ENCODE measurements at regions not wholly inside any gene's neighbourhood (a gene's known extent, or its start where the extent isn't known, plus 50 kb on each side); places are given as distances from the start of the nearest gene placed in this dataset.
"Not testable (repeated sequence)": the region's sequence is repeated elsewhere in the genome, so short reads cannot be mapped to it uniquely, and the experiment has no call there.

DNA sequence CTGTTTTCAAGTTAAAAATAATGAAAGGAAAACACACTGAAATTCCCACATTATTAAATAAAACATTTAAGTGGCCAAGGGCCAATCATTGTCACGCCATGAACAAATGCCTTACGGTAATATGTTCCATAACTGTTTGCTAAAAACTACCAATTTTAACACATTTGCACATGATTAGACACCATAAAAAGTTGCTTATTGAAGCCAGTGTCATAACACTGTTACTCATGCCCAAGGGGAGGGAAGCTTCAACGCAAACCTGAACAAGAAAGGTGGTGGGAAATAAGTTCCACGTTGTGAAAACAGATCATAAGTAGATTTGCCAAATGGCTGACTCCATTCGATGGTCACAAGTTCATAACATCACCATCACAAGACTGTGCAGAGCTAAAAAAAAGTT is 739.3 kb upstream of the FAM241A start:
- no peak for DNase-seq (ENCODE audit: low spot score)

DNA sequence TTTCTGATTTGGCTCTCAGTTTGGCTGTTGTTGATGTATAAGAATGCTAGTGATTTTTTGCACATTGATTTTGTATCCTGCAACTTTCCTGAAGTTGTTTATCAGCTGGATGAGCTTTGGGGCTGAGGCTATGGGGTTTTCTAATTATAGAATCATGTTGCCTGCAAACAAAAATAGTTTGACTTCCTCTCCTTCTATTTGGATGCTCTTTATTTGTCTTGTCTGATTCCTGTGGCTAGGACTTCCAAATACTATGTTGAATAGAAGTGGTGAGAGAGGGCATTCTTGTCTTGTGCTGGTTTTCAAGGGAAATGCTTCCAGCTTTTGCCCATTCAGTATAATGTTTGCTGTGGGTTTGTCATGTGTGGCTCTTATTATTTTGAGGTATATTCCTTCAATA is 734.7 kb upstream of the FAM241A start:
- no peak for DNase-seq (ENCODE audit: low spot score)

DNA sequence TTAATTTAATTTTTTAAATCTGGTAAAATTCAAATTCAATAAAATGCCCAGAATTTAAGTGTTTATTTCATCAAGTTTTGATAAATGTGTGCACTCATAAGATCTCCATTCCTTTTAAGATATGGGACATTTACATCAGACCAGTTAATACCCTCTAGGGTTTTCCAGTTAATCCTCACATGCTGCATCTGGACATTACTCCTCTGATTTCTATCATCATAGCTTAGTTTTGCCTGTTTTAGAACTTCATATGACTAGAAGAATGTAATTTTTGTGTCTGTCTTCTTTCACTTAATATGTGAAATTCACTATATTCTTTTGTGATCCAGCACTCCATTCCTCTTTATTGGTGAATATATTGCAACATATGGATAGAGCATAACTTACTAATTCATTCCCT is 727.7 kb upstream of the FAM241A start:
- no peak for DNase-seq (ENCODE audit: low spot score)

DNA sequence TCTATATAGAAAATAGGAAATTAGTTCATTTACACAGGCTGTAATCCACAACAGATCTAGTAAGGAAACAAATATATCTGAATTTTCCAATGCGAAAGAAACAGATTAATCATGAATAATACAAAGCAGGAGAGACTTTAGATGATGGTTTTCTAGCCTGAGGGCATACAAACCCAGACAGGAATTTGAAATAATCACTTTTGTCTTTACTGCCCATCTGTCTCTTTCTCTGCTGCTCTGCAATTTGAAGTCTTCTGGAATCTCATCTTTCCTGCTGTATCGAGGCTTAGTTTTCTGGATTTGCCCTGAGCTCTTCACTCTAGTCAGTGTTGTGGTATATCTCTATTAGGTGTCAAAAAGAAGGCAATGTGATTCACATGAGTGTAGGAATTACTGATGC is 711.8 kb upstream of the FAM241A start:
- no peak for DNase-seq (ENCODE audit: low spot score)

DNA sequence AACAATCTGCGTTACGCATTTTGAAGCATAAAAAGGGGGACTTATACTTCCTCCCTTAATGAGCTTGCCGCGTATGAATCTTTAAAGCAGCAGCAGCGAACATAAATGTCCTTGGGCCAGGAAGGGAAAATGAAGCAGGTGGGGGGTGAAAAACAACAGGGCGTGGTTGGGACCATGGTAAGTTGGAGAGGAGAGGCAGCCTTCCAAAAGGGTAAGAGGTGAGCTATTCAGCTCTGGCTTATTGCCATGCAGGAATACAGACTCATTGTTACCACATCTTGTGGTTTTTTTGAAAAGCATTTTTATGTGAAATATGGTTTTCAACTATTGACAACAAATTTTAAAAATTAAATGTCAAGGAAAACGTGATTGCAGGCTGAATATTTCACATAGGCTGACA is 710.7 kb upstream of the FAM241A start:
- no peak for DNase-seq (ENCODE audit: low spot score)

DNA sequence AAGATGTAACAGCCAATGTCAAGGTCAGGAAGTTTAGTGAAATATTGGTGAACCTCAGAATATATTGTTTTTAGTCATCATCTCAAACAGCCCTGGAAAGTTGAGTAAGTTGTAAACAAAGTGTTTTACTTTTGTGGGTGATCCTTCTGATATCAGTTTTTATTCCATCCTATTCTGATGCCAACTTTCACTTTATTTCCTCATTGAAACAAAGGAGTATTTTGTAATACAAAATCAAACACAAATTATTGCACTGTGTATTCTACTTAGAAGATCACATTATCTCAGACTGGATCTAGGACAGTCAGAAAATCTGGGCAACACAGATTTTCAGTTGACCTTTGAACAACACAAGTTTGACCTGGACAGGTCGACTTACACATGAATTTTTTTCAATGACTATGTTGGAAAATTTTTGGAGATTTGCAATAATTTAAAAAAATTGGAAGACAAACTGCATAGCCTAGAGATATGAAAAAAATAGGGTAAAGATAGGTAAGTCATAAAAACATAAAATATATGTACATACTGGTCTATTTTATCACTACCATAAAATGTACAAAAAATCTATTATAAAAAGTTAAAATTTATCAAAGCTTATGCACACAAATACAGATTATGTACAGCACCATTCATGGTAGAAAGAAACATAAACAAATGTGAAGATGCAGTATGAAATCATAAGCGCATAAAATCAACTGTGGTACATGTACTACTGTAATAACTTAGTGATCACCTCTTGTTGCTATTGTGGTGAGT is 709.1 kb upstream of the FAM241A start:
- DNase-seq (ENCODE audit: low spot score): no peak

DNA sequence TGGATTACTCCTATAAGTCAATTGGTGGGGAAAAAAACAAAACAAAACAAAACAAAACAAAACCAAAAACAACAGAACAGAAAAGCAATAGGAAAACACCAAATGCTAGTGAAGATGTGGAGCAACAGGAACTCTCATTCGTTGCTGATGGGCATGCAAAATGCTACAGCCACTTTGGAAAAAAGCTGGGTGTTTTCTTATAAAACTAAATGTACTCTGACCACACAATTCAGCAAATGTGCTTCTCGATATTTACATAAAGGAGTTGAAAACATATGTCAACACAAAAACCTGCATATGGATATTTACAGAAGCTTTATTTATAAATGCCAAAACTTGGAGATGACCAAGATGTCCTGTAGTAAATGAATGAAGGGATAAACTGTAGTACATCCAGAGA is 703.6 kb upstream of the FAM241A start:
- DNase-seq (ENCODE audit: low spot score): no peak

DNA sequence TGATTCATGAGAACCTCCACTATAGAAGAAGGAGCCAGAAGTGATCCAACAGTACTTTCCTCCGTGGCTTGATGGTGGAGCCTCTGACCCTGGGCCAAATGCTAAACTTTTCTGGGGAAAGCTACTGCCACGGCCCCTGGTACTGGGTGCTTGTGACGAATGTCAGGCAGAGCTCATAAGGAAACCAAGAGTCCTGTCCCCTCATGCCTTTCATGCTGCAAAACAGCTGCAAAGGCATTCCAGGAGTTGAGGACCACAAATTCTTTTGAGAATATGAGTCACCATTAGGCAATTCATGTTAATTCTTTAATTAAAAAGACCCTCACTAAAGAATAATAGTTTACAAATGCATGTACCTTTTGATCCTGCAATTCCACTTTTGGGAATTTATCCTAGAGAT is 700.4 kb upstream of the FAM241A start:
- not testable (repeated sequence) for DNase-seq (ENCODE audit: low spot score)

DNA sequence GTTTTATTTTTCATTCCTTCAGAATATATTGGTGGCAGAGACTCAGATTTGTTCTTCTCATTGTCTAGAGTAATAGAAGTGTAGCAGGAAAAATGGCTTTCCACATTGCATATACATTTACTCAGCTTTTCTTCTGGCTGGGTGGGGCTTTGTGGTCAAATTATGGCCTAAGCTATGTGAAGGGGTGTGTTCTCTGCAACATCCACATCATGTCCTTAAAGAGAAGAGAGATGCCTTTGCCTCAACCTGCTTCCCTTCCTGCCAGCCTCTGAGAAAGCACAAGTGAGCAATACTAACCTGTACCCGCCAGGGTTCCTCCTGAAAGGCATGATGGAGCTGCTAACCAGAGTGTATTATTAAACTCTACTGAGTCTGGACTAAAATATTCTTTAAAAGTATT is 695.6 kb upstream of the FAM241A start:
- no peak for DNase-seq (ENCODE audit: low spot score)

DNA sequence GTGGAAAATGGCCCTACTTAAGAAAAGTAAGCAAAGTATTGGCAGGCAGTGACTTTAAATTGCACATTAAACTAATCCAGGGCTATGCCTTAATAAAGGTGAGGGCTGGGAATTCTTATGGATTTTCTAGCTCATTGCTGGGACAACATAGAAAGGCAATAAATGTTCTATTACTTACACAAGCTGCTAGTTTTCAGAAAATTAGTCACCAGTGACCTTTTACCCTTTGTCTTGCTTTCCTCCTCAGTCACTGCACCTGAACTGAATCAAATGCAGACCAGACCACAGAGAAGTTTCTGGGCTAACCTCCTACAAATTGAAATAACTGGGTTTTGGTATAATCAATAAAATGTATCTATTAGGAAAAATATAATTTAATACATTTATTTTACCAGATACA is 694.4 kb upstream of the FAM241A start:
- no peak for DNase-seq (ENCODE audit: low spot score)

DNA sequence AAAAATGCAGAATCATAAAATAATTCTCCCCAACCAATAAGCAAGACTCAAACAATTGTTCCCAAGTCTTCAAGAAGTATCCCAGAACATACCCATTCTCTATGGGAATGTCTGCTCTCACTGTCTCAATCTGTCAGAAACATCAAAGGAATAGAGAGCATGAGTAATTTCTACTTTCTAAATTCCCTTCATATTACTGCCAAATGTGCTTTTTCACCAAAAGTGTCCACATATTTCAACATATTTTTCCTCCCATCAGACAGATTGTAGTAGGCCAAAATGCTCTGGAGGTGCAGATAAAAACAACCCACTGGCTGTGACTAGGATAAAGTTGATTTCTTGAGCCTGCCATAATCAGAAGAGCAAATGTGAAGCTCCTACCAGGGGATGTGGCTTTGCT is 692.0 kb upstream of the FAM241A start:
- no peak for DNase-seq (ENCODE audit: low spot score)

DNA sequence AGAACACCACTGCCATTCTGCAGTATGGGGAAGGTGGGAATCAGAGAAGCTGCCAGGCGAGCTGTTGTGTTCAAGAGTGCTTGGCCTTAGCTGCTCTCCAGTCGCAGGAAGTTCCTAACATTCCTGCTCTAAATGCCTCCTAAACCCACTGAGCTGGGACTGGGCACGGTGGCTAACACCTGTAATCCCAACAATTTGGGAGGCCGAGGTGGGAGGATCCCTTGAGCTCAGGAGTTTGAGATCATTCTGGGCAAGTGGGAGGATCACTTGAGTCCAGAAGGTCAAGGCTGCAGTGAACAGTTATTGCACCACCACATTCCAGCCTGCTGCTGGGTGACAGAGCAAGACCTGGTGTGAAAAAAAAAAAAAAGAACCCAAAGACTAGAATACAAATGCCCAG is 690.3 kb upstream of the FAM241A start:
- DNase-seq (ENCODE audit: low spot score): no peak

DNA sequence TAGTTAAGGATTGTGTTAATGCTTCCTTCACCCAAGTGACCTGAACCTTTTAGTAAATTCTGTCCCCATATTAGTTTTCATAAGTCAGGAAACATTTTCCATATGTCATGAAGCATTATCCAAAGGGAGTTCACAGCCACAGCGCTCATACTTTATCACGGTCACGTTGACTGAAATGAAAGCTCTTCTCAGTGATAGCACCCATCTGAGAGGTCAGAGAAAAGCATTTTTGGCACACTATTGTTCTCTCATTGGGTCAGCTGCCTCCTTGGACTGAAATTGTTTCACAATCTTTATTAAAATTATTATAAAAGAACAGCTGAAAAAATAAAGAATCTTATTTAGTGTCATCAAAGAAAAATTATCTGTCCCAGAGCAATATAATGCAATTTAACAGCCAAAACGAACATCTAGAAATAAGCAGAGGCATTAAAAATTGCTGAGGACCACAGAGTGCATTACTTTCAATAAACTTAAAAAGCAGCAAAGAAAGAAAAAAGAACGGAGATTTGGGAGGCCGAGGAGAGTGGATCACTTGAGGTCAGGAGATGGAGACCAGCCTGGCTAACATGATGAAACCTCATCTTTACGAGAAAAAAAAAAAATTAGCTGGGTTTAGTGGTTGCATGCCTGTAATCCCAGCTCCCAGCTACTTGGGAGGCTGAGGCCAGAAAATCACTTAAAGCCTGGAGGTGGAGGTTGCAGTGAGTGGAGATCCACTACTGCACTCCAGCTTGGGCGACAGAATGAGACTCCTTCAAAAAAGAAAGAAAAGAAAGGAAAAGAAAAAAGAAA is 680.8 kb upstream of the FAM241A start:
- DNase-seq (ENCODE audit: low spot score): no peak

DNA sequence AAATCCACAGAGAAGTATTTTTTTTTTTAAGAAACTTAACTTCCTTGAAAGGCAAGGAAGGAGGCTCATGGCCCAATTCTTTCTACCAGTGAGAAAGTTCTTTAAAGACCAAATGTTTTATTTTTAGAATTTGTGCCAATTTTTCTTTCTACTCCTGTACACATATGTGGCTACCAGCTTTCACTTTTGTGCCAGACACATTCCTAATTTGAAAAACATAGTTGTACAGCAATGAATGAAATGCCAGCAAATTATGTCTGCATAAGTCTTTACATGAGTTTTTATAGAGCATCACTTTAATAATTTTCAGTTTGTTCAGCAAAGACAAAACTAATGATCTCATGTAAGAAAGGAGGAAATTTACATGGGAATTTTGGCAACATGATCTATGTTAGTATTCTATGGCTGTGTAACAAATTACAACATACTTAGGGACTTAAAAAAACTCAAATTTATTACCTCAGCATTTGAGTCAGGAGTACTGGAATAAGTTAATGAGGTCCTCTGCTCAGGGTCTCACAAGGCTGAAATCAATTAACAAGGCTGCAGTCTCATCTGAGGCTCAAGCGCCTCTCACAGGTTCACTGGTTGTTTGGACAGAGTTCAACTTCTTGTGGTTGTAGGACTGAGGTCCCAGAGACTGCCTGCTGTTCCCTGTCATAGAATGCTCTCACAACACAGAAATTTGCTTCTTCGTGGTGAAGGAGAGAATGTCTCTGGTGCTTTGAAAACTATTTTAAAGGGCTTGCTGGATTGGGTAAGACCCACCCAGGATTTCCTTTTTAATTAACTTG is 678.2 kb upstream of the FAM241A start:
- DNase-seq (ENCODE audit: low spot score): no peak

DNA sequence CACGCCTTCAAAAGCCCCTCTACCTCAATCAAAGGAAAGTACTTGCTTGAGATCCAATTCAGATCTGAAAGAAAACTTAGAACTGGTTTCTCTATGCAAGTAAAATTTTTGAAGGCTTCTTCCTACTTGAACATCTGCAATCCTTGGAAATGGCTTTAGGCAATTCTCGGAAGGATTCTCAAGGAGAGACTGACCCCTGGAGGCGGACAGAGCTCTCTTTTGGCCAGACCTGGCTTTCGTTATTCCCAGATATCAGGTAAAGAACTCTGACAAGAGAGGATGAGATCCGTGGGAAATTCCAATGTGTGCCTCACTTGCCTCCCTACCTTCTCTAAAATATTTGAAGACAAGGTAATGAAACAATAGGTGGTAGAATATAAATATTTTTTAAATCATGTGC is 670.3 kb upstream of the FAM241A start:
- DNase-seq (ENCODE audit: low spot score): no peak

DNA sequence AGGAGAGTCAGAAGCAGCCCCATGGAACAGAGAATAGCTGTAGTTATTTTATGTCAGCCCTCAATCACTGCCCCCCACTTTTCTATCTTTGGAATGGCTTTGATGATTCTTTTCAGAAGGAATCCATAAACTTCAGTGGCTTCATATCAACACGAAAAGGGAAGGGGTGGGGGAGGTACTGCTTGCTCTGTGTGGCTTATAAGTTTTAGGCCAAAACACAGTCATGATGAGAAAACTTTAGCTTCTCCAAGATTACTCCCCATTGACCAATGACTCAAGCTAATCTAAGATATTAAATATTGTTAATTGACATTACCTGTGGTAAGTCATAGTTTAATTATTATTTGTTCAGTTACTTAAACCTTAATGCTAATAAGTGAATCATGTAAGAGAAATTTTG is 669.6 kb upstream of the FAM241A start:
- no peak for DNase-seq (ENCODE audit: low spot score)

DNA sequence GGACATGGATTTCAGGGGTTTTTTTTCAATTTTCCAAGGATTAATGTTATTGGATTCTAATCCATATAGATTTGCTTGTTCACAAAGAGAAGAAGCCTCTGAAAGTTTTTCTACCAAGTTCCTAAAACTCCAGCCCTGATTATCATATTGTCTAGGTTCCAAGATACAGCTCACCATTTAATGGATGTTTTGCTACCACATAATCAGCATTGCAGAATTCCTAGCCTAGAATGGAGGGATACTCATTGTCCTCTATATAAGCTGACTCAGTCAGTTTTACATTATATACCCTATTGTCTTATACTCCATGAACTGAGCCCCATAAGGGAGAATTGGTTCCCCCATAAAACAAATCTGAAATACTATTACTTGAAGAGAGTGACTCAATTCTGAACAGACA is 664.7 kb upstream of the FAM241A start:
- no peak for DNase-seq (ENCODE audit: low spot score)

DNA sequence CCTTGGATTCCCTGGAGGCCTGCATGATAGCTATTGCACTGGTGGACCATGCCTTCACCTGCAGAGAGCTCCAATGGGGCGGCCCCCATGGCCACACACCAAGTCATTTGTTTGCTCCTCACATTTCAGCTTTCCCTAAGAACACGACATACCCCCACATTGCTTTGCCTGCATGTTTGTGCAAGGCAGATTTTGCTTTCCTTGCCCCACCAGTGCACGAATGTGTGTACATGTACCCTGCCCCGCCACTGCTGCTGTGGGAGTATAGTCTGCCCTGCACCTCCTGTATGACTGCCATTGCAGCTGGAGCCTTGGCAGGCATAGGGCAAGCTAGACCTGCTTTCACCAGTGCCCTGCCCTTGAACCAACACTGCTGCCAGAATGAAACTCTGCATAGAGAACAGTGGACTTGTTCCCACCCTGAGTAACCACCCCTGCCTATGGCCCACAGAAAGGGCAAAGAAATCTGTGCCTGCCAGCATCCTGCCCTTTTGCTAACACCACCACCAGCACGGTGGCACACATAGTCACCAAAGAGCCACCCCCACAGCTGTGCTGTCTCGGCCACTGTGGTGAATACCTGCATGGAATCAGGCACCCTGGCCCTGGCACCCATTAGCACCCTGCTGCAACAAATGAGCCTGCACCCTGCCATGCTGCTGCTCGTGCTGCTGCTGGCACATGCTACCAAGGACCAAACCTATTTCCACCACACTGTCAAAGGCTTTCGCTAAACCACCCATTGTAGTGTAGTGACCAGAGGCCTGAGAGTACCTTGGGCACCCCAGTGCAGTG is 661.7 kb upstream of the FAM241A start:
- no peak for DNase-seq (ENCODE audit: low spot score)

DNA sequence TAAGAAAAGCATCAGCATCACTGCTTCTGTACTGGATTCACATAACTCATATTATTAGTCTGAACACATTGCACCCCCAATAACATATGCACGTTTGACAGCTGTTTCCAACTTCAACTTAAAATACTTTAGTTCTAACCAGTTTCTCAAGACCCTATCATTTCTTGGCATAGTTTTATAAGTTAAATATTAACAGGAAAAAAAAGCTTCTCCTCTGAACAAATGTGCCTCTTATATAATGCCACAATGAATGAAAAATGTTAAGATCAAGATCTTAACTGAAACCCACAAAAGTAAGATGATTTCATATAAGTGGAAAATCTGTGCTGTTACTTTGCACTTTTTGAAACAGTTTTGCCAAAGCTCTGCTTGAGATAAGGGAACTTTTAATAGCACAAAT is 652.8 kb upstream of the FAM241A start:
- DNase-seq (ENCODE audit: low spot score): no peak

DNA sequence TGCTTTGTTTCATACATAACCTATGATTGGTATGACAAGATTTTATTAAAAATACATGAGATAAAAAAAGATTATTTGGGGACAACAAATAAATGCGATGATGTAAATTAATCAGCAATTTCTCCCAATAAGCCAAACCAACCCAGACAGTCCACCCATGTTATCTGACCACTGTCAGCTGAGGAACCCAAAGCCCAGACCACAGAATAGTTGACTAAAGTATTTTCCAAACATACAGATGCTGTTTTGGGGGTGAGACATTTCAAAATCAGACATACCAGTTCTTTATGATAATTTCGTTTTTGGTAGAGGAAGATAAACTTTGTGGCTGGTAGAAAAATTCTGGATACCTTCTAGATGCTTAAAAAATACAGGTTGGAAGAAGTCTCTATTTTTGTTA is 650.8 kb upstream of the FAM241A start:
- no peak for DNase-seq (ENCODE audit: low spot score)

DNA sequence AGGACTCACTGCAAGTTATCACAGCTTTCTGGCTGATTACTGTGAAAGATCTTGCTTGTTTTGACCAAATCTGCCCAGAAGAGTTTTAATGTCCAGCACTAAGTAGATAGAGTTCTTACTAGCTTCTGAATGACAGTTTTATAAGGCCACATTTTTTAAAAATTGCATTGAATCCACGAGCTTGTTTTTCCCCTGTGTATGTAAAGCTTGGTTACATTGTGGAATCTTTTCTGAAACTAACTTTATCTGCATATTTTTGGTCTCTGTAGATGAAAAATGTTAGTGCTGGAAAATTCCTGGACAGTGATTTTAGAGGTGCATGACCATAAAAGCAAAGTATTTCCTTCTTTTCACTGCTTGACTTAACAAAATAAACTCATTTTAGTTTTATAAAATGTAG is 650.3 kb upstream of the FAM241A start:
- DNase-seq (ENCODE audit: low spot score): no peak

DNA sequence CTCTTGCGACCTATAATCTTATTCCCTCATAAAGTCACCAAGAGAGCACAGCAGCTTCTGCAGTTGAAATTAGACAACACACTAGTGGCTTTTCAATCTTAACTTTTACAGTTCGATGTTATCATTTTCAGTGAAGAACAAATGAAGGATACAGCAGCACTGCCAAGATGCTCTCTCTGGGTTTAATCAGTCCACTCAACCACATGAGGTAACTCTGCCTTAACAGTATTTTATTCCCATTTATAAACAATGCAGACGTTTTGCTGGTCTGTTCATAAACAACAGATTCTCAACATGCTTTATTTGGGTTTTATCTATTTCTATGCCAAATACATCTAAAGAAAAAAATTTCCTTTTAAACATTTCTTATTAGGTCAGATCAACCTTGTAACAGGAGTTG is 646.0 kb upstream of the FAM241A start:
- no peak for DNase-seq (ENCODE audit: low spot score)

Measured in NAMALWA (cell line).